ENCODE measurements at regions not wholly inside any gene's neighbourhood (a gene's known extent, or its start where the extent isn't known, plus 50 kb on each side); places are given as distances from the start of the nearest gene placed in this dataset.

DNA sequence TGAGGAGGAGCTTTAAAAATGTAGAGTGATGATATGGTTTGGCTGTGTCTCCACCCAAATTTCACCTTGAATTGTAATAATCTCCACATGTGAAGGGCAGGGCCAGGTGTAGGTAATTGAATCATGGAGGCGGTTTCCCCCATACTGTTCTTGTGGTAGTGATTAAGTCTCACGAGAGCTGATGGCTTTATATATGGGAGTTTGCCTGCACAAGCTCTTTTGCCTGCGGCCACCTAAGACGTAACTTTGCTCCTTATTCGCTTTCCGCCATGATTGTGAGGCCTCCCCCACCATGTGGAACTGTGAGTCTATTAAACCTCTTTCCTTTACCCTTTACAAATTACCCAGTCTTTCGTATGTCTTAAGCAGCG, 332.0 kb downstream of the RAPGEF2 start (continued):
- TF ChIP-seq, protein P1, sequence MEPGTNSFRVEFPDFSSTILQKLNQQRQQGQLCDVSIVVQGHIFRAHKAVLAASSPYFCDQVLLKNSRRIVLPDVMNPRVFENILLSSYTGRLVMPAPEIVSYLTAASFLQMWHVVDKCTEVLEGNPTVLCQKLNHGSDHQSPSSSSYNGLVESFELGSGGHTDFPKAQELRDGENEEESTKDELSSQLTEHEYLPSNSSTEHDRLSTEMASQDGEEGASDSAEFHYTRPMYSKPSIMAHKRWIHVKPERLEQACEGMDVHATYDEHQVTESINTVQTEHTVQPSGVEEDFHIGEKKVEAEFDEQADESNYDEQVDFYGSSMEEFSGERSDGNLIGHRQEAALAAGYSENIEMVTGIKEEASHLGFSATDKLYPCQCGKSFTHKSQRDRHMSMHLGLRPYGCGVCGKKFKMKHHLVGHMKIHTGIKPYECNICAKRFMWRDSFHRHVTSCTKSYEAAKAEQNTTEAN (CRISPR knock-in tag; IDR thresholded peaks at IDR 0.05) = no peak

GRCh38 chr4:159435561-159436023, 332.7 kb downstream of the RAPGEF2 start:
- no peaks in the 10 kb centered on the region for H3K9me3 Mint-ChIP-seq
- 0 out of 2 replicates have a peak, but pooled peaks cover 4% of the 10 kb centered on the region for H3K4me1 Mint-ChIP-seq
- no peak for ATAC-seq
- H3K27me3 Mint-ChIP-seq (ENCODE audit: low read depth) = no peaks in the 10 kb centered on the region
- CTCF ChIA-PET = no interaction called here
- no peak overlapping the region for H3K4me3 Mint-ChIP-seq
- no peak for DNase-seq (ENCODE audit: low spot score)
- H3K36me3 Mint-ChIP-seq = no peaks in the 10 kb centered on the region
- H3K27ac Mint-ChIP-seq = no peak overlapping the region
- POLR2A ChIA-PET = no interaction called here
- TF ChIP-seq, protein P2, sequence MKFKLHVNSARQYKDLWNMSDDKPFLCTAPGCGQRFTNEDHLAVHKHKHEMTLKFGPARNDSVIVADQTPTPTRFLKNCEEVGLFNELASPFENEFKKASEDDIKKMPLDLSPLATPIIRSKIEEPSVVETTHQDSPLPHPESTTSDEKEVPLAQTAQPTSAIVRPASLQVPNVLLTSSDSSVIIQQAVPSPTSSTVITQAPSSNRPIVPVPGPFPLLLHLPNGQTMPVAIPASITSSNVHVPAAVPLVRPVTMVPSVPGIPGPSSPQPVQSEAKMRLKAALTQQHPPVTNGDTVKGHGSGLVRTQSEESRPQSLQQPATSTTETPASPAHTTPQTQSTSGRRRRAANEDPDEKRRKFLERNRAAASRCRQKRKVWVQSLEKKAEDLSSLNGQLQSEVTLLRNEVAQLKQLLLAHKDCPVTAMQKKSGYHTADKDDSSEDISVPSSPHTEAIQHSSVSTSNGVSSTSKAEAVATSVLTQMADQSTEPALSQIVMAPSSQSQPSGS (CRISPR knock-in tag; IDR thresholded peaks at IDR 0.05; ENCODE audit: borderline replicate concordance, low read depth) = no peak
- TF ChIP-seq IRF2 (CRISPR knock-in tag; IDR thresholded peaks at IDR 0.05; ENCODE audit: borderline replicate concordance, low read depth) (no peak), ZNF416 (CRISPR knock-in tag; IDR thresholded peaks at IDR 0.05) (no peak), ZNF512 (CRISPR knock-in tag; IDR thresholded peaks at IDR 0.05; ENCODE audit: borderline replicate concordance) (no peak), ZBTB21 (CRISPR knock-in tag; IDR thresholded peaks at IDR 0.05; ENCODE audit: borderline replicate concordance) (no peak), ZMAT4 (CRISPR knock-in tag; IDR thresholded peaks at IDR 0.05) (no peak), ZNF219 (CRISPR knock-in tag; IDR thresholded peaks at IDR 0.05; ENCODE audit: borderline replicate concordance) (no peak), ATF1 (CRISPR knock-in tag; IDR thresholded peaks at IDR 0.05) (no peak), SMAD4 (CRISPR knock-in tag; IDR thresholded peaks at IDR 0.05) (no peak), CREM (CRISPR knock-in tag; IDR thresholded peaks at IDR 0.05) (no peak), ESRRA (CRISPR knock-in tag; IDR thresholded peaks at IDR 0.05; ENCODE audit: borderline replicate concordance) (no peak), RELA (CRISPR knock-in tag; IDR thresholded peaks at IDR 0.05; ENCODE audit: borderline replicate concordance) (no peak), ZNF281 (CRISPR knock-in tag; IDR thresholded peaks at IDR 0.05) (no peak)
- TF ChIP-seq, protein P3, sequence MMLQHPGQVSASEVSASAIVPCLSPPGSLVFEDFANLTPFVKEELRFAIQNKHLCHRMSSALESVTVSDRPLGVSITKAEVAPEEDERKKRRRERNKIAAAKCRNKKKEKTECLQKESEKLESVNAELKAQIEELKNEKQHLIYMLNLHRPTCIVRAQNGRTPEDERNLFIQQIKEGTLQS (CRISPR knock-in tag; conservative IDR thresholded peaks at IDR 0.05) = no peak

DNA sequence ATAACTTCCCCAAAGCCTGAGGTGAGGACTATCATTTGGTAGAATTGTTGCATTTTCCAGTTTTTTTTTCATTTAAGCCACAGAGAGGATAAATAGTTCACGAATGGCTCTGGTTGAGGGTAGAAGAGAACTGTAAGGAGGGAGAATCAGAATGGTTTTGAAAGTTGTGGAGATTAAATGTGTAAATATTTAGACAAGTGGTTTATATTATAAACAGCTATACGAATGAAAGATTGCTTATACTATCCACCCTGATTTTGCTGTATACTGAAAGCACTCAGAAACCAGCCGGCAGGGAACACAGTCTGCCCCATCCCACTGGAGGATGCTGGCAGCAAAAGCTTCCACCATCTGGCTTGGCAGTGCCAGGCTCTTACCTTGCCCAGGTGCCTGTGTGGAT, 341.1 kb downstream of the RAPGEF2 start:
- no peak for DNase-seq (ENCODE audit: low spot score)
- Mint-ChIP-seq H3K27me3 (ENCODE audit: low read depth) (no peaks in the 10 kb centered on the region), H3K9me3 (no peaks in the 10 kb centered on the region), H3K4me3 (no peak overlapping the region), H3K36me3 (no peaks in the 10 kb centered on the region), H3K4me1 (0 out of 2 replicates have a peak, but pooled peaks cover 6% of the 10 kb centered on the region), H3K27ac (no peak overlapping the region)
- no peak for ATAC-seq
- CTCF ChIA-PET = interaction anchor here (0.8 kb wide), 1 partner anchor 12 kb away, joined by 3 read pairs; no protein-coding TSS in a partner anchor
- POLR2A ChIA-PET = no interaction called here
- TF ChIP-seq, protein P4, sequence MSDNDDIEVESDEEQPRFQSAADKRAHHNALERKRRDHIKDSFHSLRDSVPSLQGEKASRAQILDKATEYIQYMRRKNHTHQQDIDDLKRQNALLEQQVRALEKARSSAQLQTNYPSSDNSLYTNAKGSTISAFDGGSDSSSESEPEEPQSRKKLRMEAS (CRISPR knock-in tag; IDR thresholded peaks at IDR 0.05) = no peak
- no peak for TF ChIP-seq EMX1 (CRISPR knock-in tag; IDR thresholded peaks at IDR 0.05)
- no peak for TF ChIP-seq ZNF532 (CRISPR knock-in tag; IDR thresholded peaks at IDR 0.05; ENCODE audit: borderline replicate concordance)
- no peak for TF ChIP-seq ZNF121 (CRISPR knock-in tag; IDR thresholded peaks at IDR 0.05)

Measured in WTC11 (cell line).